Left ventricle myocardium inferior (tissue), 1 donor: ENCODE measurements at regions not wholly inside any gene's neighbourhood (a gene's known extent, or its start where the extent isn't known, plus 50 kb on each side); places are given as distances from the start of the nearest gene placed in this dataset.

Source experiments
- DNase-seq: peaks from one replicate; pipeline ENCODE4 v3.0.0-alpha.2; 2020
- H3K27ac ChIP-seq: fragments of 200-600 bp; replicated peaks from 2 replicates; pipeline ENCODE4 v1.8.0; 2021
- H3K27me3 ChIP-seq: fragments of 200-600 bp; 2 replicates; pipeline ENCODE4 v1.8.0; 2021; ENCODE audit warnings: low read depth
- H3K36me3 ChIP-seq: fragments of 200-600 bp; 2 replicates; pipeline ENCODE4 v1.8.0; 2021
- H3K4me1 ChIP-seq: fragments of 200-600 bp; 2 replicates; pipeline ENCODE4 v1.8.0; 2021
- H3K4me3 ChIP-seq: fragments of 200-600 bp; 2 replicates; pipeline ENCODE4 v1.8.0; 2021; ENCODE audit warnings: mild to moderate bottlenecking, moderate library complexity
- H3K9me3 ChIP-seq: fragments of 200-600 bp; replicated peaks from 2 replicates; pipeline ENCODE4 v1.8.0; 2021
- intact Hi-C: fragments of 100-400 bp; cut with micrococcal nuclease; formaldehyde crosslinking; loops from one replicate; pipeline ENCODE4 v1.11.0; 2022
- TF ChIP-seq, protein P1 (sequence below): fragments of 200-600 bp; IDR thresholded peaks from 2 replicates; pipeline ENCODE4 v1.8.0; 2021; ENCODE audit warnings: antibody characterized with exemption, mild to moderate bottlenecking, borderline replicate concordance
- donor health status: DM: no; HTN: yes; CAD: no; lungs with severe emphysema.

DNA sequence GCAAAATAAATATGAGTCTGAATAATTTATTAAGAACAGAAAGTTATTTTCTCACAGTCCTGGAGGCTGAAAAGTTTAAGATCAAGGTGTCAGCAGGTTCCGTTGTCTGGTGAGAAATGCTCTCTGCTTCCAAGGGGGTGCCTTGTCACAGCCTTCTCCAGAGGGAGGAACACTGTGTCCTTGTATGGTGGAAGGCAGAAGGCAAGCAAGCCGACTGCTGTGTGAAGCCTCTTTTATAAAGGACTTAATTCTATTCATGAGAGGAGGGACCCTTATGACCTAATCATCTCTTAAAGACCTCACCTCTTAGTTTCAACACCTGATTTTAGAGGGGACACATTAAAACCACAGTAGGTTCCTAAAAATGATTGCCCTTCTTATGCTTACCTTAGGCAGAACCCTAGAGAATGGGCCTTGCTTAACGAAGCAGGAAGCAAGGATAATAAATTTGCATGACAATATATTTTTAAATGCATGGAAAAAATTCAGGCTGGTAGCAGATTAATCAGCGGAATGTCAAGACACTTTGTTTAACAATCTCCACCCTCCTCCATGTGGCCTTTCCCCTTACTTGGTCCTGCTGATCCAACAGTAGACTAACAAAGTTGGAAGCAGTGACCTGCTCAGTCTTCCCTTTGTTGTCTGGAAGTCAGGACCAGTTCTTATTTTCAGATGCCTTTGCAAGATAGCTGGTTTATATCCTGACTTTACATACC is 154.9 kb downstream of the DYRK2 start:
- Histone ChIP-seq H3K27ac (no peak overlapping the region), H3K4me1 (peaks cover 21% of the 10 kb centered on the region), H3K27me3 (no peaks in the 10 kb centered on the region), H3K36me3 (no peaks in the 10 kb centered on the region), H3K9me3 (no peaks in the 10 kb centered on the region), H3K4me3 (no peak overlapping the region)
- TF ChIP-seq, protein P1, sequence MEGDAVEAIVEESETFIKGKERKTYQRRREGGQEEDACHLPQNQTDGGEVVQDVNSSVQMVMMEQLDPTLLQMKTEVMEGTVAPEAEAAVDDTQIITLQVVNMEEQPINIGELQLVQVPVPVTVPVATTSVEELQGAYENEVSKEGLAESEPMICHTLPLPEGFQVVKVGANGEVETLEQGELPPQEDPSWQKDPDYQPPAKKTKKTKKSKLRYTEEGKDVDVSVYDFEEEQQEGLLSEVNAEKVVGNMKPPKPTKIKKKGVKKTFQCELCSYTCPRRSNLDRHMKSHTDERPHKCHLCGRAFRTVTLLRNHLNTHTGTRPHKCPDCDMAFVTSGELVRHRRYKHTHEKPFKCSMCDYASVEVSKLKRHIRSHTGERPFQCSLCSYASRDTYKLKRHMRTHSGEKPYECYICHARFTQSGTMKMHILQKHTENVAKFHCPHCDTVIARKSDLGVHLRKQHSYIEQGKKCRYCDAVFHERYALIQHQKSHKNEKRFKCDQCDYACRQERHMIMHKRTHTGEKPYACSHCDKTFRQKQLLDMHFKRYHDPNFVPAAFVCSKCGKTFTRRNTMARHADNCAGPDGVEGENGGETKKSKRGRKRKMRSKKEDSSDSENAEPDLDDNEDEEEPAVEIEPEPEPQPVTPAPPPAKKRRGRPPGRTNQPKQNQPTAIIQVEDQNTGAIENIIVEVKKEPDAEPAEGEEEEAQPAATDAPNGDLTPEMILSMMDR, result no peak
- DNase-seq, result no peak
- intact Hi-C loops, result no loop called here

DNA sequence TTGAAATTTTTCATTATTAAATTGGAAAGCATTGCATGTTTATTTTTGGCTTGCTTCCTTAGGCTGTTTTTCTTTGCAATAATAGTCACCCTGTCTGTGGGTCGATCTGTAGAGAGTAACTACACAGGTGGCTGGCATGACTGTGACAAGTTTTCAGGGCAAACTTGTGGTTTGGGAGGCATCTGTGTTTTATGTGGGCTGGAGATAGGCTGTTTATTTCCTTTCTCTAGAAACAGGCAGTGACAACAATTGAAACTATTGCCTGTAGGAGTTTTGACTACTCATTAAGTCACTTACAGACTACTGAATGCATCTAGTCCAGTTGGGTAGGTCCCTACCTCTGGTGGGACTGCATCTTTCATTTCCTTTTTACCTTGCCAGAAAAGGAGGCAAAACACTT is 155.6 kb downstream of the DYRK2 start:
- no peaks in the 10 kb centered on the region for H3K9me3 ChIP-seq
- H3K36me3 ChIP-seq, result no peaks in the 10 kb centered on the region
- TF ChIP-seq, protein P1, result no peak
- intact Hi-C loops, result no loop called here
- no peak overlapping the region for H3K27ac ChIP-seq
- no peak overlapping the region for H3K4me3 ChIP-seq
- no peaks in the 10 kb centered on the region for H3K27me3 ChIP-seq
- DNase-seq, result no peak
- peaks cover 14% of the 10 kb centered on the region for H3K4me1 ChIP-seq

DNA sequence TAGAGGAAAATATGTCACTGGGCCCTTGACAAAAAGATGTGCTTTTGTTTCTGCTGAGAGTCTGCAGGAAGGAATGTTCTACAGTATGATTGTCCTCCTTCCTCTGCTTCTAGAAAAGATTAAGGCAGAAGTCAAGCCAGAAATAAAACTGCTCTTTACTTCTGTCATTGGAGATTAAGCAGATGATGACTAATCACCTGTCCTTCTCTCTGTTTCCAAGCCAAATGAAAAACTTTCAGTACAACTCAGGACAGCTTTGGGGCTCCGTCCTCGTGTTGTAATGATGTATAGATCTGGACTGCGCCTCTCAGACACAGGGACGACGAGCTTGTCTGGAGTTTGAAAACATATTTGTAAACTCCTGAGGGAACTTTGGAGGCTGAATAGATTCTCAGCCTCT is 159.3 kb downstream of the DYRK2 start:
- Histone ChIP-seq H3K9me3 (no peaks in the 10 kb centered on the region), H3K4me1 (peaks cover 13% of the 10 kb centered on the region), H3K27me3 (no peaks in the 10 kb centered on the region), H3K4me3 (no peak overlapping the region), H3K27ac (no peak overlapping the region), H3K36me3 (no peaks in the 10 kb centered on the region)
- TF ChIP-seq, protein P1, result no peak
- no peak for DNase-seq
- intact Hi-C loops, result no loop called here

DNA sequence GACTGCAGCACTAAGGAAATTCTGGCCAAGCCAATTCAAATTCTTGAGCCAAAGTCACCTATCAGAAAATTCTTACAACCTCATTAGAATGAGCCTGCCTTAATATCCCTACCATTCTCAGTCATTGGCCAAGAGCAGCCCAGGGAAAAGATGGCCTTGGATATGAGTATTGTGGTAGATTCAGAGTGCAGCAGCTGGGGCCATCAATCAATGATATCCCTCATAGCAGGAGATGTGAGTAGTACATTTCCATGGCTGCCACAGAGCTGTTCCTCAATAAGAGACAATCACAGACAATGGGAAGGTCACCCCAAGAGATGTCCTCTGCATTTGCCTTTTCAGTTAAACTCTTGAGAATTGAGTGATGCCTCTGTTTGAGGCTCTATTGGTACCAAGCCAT is 161.6 kb downstream of the DYRK2 start:
- intact Hi-C loops, result no loop called here
- DNase-seq, result no peak
- Histone ChIP-seq H3K9me3 (no peaks in the 10 kb centered on the region), H3K27me3 (no peaks in the 10 kb centered on the region), H3K27ac (no peak overlapping the region), H3K4me1 (peaks cover 13% of the 10 kb centered on the region), H3K4me3 (no peak overlapping the region), H3K36me3 (no peaks in the 10 kb centered on the region)
- TF ChIP-seq, protein P1, result no peak

DNA sequence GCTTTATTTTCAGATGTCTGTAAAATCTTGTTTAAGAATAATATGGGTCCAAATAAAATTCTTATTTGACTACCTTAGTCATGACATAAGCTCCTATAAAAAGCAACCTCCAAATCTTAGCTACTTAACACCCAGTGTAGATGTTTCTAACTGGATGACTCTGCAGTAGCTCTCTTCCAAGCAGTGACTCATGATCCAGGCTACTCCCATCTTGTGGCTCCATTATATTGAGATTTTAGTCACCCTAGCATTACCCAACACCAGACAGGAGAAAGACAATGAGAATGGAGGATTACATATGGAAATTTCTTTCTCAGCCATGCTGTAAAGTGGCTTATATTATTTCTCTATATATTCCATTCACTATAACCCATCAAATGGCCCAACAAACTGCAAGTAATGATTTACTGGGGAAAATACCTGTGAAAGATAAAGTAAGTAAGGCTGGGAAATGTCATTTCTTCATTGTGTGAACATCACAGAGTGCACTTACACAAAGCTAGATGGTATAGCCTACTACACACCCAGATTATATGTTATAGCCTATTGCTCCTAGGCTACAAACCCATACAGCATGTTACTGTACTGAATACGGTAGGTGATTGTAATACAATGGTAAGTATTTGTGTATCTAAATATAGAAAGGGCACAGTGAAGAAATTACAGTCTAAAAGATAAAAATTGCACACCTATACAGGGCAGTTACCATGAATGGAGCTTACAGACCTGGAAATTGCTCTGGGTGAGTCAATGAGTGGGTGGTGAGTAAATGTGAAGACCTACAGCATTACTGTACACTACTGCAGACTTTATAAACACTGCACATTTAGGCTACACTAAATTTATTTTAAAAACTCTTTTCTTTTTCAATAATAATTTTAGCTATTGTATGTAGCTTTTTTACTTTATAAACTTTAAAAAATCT is 163.2 kb downstream of the DYRK2 start:
- no peak overlapping the region for H3K4me3 ChIP-seq
- no peaks in the 10 kb centered on the region for H3K27me3 ChIP-seq
- TF ChIP-seq, protein P1, result no peak
- no peak for DNase-seq
- no peak overlapping the region for H3K27ac ChIP-seq
- peaks cover 15% of the 10 kb centered on the region for H3K9me3 ChIP-seq
- H3K36me3 ChIP-seq, result no peaks in the 10 kb centered on the region
- peaks cover 13% of the 10 kb centered on the region for H3K4me1 ChIP-seq
- intact Hi-C loops, result no loop called here
